ENCODE measurements at regions not wholly inside any gene's neighbourhood (a gene's known extent, or its start where the extent isn't known, plus 50 kb on each side); places are given as distances from the start of the nearest gene placed in this dataset.
A peak's percentile ranks its signal among the peaks of the same experiment; 100 is the strongest.

- in situ Hi-C loops (cut with HindIII; ENCODE audit: low sequenced_read_pairs): loop anchor here (25.0 kb wide), 1 partner anchor 473 kb away; no protein-coding TSS in a partner anchor
- DNase-seq (ENCODE audit: low read depth, low spot score): peak; percentile 57
- H3K4me3 ChIP-seq (ENCODE audit: low read depth, low read length): no peak overlapping the region
- peak; percentile 89 for TF ChIP-seq CTCF (IDR thresholded peaks at IDR 0.05; ENCODE audit: low read depth, low read length)
Measured at GRCh38 chr12:107610021-107610859, 75.4 kb upstream of the PWP1 start.

GRCh38 chr12:107612508-107612907, 73.1 kb upstream of the PWP1 start:
- in situ Hi-C loops (cut with HindIII; ENCODE audit: low sequenced_read_pairs): loop anchor here (25.0 kb wide), 1 partner anchor 475 kb away; no protein-coding TSS in a partner anchor
- peak; percentile 10 for DNase-seq (ENCODE audit: low read depth, low spot score)
- no peak overlapping the region for H3K4me3 ChIP-seq (ENCODE audit: low read depth, low read length)
- no peak for TF ChIP-seq CTCF (IDR thresholded peaks at IDR 0.05; ENCODE audit: low read depth, low read length)

- DNase-seq (ENCODE audit: low read depth, low spot score): no peak
- TF ChIP-seq CTCF (IDR thresholded peaks at IDR 0.05; ENCODE audit: low read depth, low read length): no peak
- in situ Hi-C loops (cut with HindIII; ENCODE audit: low sequenced_read_pairs): loop anchor here (25.0 kb wide), 1 partner anchor 480 kb away; no protein-coding TSS in a partner anchor
- no peak overlapping the region for H3K4me3 ChIP-seq (ENCODE audit: low read depth, low read length)
Measured at GRCh38 chr12:107616941-107617340, 68.7 kb upstream of the PWP1 start.

- H3K4me3 ChIP-seq (ENCODE audit: low read depth, low read length): no peak overlapping the region
- no peak for TF ChIP-seq CTCF (IDR thresholded peaks at IDR 0.05; ENCODE audit: low read depth, low read length)
- no peak for DNase-seq (ENCODE audit: low read depth, low spot score)
- in situ Hi-C loops (cut with HindIII; ENCODE audit: low sequenced_read_pairs): loop anchor here (25.0 kb wide), 1 partner anchor 481 kb away; no protein-coding TSS in a partner anchor
Measured at GRCh38 chr12:107618106-107618505, 67.5 kb upstream of the PWP1 start.

- in situ Hi-C loops (cut with HindIII; ENCODE audit: low sequenced_read_pairs): loop anchor here (25.0 kb wide), 1 partner anchor 483 kb away; no protein-coding TSS in a partner anchor
- H3K4me3 ChIP-seq (ENCODE audit: low read depth, low read length): no peak overlapping the region
- no peak for TF ChIP-seq CTCF (IDR thresholded peaks at IDR 0.05; ENCODE audit: low read depth, low read length)
- DNase-seq (ENCODE audit: low read depth, low spot score): no peak
Measured at GRCh38 chr12:107619831-107620230, 65.8 kb upstream of the PWP1 start.

- in situ Hi-C loops (cut with HindIII; ENCODE audit: low sequenced_read_pairs): loop anchor here (25.0 kb wide), 1 partner anchor 485 kb away; no protein-coding TSS in a partner anchor
- no peak overlapping the region for H3K4me3 ChIP-seq (ENCODE audit: low read depth, low read length)
- peak; percentile 12 for DNase-seq (ENCODE audit: low read depth, low spot score)
- TF ChIP-seq CTCF (IDR thresholded peaks at IDR 0.05; ENCODE audit: low read depth, low read length): peak; percentile 60
Measured at GRCh38 chr12:107622001-107622400, 63.6 kb upstream of the PWP1 start.

All from astrocyte of the spinal cord (primary cell).